ENCODE measurements at regions not wholly inside any gene's neighbourhood (a gene's known extent, or its start where the extent isn't known, plus 50 kb on each side); places are given as distances from the start of the nearest gene placed in this dataset.

GRCh38 chr1:238088560-238089290, 198.0 kb upstream of the ZP4 start:
- peaks cover 5 to 8% of the 10 kb centered on the region in 2 donors for H3K9me3 Mint-ChIP-seq
- no peak for DNase-seq
- H3K27me3 Mint-ChIP-seq (ENCODE audit: low read depth), result no peaks in the 10 kb centered on the region
- H3K36me3 Mint-ChIP-seq (ENCODE audit: insufficient read depth in 2 of 2), result no peaks in the 10 kb centered on the region
- no peak overlapping the region for H3K4me3 Mint-ChIP-seq
- ATAC-seq (replicated peaks in 1 of 2), result no peak
- H3K27ac Mint-ChIP-seq, result no peak overlapping the region
- H3K4me1 Mint-ChIP-seq (ENCODE audit: low read depth), result no peaks in the 10 kb centered on the region

GRCh38 chr1:238073991-238074390, 183.3 kb upstream of the ZP4 start:
- H3K9me3 Mint-ChIP-seq, result peaks cover 0 to 3% of the 10 kb centered on the region in 2 donors
- H3K36me3 Mint-ChIP-seq (ENCODE audit: insufficient read depth in 2 of 2), result no peaks in the 10 kb centered on the region
- no peak overlapping the region for H3K27ac Mint-ChIP-seq
- no peaks in the 10 kb centered on the region for H3K4me1 Mint-ChIP-seq (ENCODE audit: low read depth)
- no peak for DNase-seq
- H3K4me3 Mint-ChIP-seq, result no peak overlapping the region
- no peaks in the 10 kb centered on the region for H3K27me3 Mint-ChIP-seq (ENCODE audit: low read depth)
- ATAC-seq (replicated peaks in 1 of 2), result no peak

GRCh38 chr1:238071061-238071460, 180.3 kb upstream of the ZP4 start:
- no peak for ATAC-seq (replicated peaks in 1 of 2)
- no peaks in the 10 kb centered on the region for H3K36me3 Mint-ChIP-seq (ENCODE audit: insufficient read depth in 2 of 2)

GRCh38 chr1:238063454-238063853, 172.7 kb upstream of the ZP4 start:
- H3K9me3 Mint-ChIP-seq, result peaks cover 0 to 10% of the 10 kb centered on the region in 2 donors
- peaks cover 0 to 3% of the 10 kb centered on the region in 2 donors for H3K36me3 Mint-ChIP-seq (ENCODE audit: insufficient read depth in 2 of 2)
- no peaks in the 10 kb centered on the region for H3K4me1 Mint-ChIP-seq (ENCODE audit: low read depth)
- ATAC-seq (replicated peaks in 1 of 2), result no peak
- H3K4me3 Mint-ChIP-seq, result no peak overlapping the region
- no peak for DNase-seq
- no peaks in the 10 kb centered on the region for H3K27me3 Mint-ChIP-seq (ENCODE audit: low read depth)
- no peak overlapping the region for H3K27ac Mint-ChIP-seq

More at GRCh38 chr1:238071061-238071460, 180.3 kb upstream of the ZP4 start:
- Mint-ChIP-seq H3K27me3 (ENCODE audit: low read depth) (no peaks in the 10 kb centered on the region), H3K27ac (no peak overlapping the region), H3K4me1 (ENCODE audit: low read depth) (no peaks in the 10 kb centered on the region), H3K4me3 (no peak overlapping the region), H3K9me3 (peaks cover 0 to under 1% of the 10 kb centered on the region in 2 donors)
- DNase-seq, result no peak

- Mint-ChIP-seq H3K9me3 (peaks cover 3 to 12% of the 10 kb centered on the region in 2 donors), H3K27ac (no peak overlapping the region), H3K27me3 (ENCODE audit: low read depth) (no peaks in the 10 kb centered on the region), H3K36me3 (ENCODE audit: insufficient read depth in 2 of 2) (peaks cover 0 to 3% of the 10 kb centered on the region in 2 donors), H3K4me1 (ENCODE audit: low read depth) (no peaks in the 10 kb centered on the region), H3K4me3 (no peak overlapping the region)
- ATAC-seq (replicated peaks in 1 of 2) (no peak), DNase-seq (no peak)
Measured at GRCh38 chr1:238061967-238062613, 171.4 kb upstream of the ZP4 start.

GRCh38 chr1:238060061-238060460, 169.3 kb upstream of the ZP4 start:
- Mint-ChIP-seq H3K9me3 (peaks cover 7 to 16% of the 10 kb centered on the region in 2 donors), H3K27me3 (ENCODE audit: low read depth) (no peaks in the 10 kb centered on the region), H3K4me3 (no peak overlapping the region), H3K36me3 (ENCODE audit: insufficient read depth in 2 of 2) (peaks cover 0 to 3% of the 10 kb centered on the region in 2 donors), H3K4me1 (ENCODE audit: low read depth) (no peaks in the 10 kb centered on the region), H3K27ac (no peak overlapping the region)
- no peak for ATAC-seq (replicated peaks in 1 of 2)
- no peak for DNase-seq

- no peak overlapping the region for H3K4me3 Mint-ChIP-seq
Measured at GRCh38 chr1:238052496-238053266, 162.0 kb upstream of the ZP4 start.

GRCh38 chr1:238029126-238029525, 138.4 kb upstream of the ZP4 start:
- Mint-ChIP-seq H3K4me3 (no peak overlapping the region), H3K4me1 (ENCODE audit: low read depth) (no peaks in the 10 kb centered on the region), H3K36me3 (ENCODE audit: insufficient read depth in 2 of 2) (peaks cover 0 to 4% of the 10 kb centered on the region in 2 donors), H3K27ac (no peak overlapping the region), H3K9me3 (peaks cover 13 to 24% of the 10 kb centered on the region in 2 donors), H3K27me3 (ENCODE audit: low read depth) (no peaks in the 10 kb centered on the region)
- no peak for DNase-seq
- no peak for ATAC-seq (replicated peaks in 1 of 2)

More at GRCh38 chr1:238052496-238053266, 162.0 kb upstream of the ZP4 start:
- no peaks in the 10 kb centered on the region for H3K4me1 Mint-ChIP-seq (ENCODE audit: low read depth)
- H3K9me3 Mint-ChIP-seq, result peaks cover 6 to 11% of the 10 kb centered on the region in 2 donors
- H3K27me3 Mint-ChIP-seq (ENCODE audit: low read depth), result no peaks in the 10 kb centered on the region
- H3K36me3 Mint-ChIP-seq (ENCODE audit: insufficient read depth in 2 of 2), result no peaks in the 10 kb centered on the region
- no peak overlapping the region for H3K27ac Mint-ChIP-seq
- ATAC-seq (replicated peaks in 1 of 2), result no peak
- no peak for DNase-seq

GRCh38 chr1:238027366-238027765, 136.6 kb upstream of the ZP4 start:
- Mint-ChIP-seq H3K9me3 (peaks cover 10 to 16% of the 10 kb centered on the region in 2 donors), H3K4me3 (no peak overlapping the region), H3K36me3 (ENCODE audit: insufficient read depth in 2 of 2) (peaks cover 0 to 4% of the 10 kb centered on the region in 2 donors), H3K27ac (no peak overlapping the region), H3K4me1 (ENCODE audit: low read depth) (no peaks in the 10 kb centered on the region), H3K27me3 (ENCODE audit: low read depth) (no peaks in the 10 kb centered on the region)
- ATAC-seq (replicated peaks in 1 of 2), result no peak
- DNase-seq, result no peak

GRCh38 chr1:238023137-238023536, 132.4 kb upstream of the ZP4 start:
- Mint-ChIP-seq H3K27me3 (ENCODE audit: low read depth) (no peaks in the 10 kb centered on the region), H3K4me1 (ENCODE audit: low read depth) (no peaks in the 10 kb centered on the region), H3K36me3 (ENCODE audit: insufficient read depth in 2 of 2) (peaks cover 0 to 1% of the 10 kb centered on the region in 2 donors), H3K27ac (no peak overlapping the region), H3K4me3 (no peak overlapping the region), H3K9me3 (peaks cover 6 to 10% of the 10 kb centered on the region in 2 donors)
- ATAC-seq (replicated peaks in 1 of 2) (no peak), DNase-seq (no peak)

- Mint-ChIP-seq H3K9me3 (peaks cover 11 to 20% of the 10 kb centered on the region in 2 donors), H3K36me3 (ENCODE audit: insufficient read depth in 2 of 2) (no peaks in the 10 kb centered on the region), H3K27me3 (ENCODE audit: low read depth) (no peaks in the 10 kb centered on the region), H3K27ac (no peak overlapping the region), H3K4me3 (no peak overlapping the region), H3K4me1 (ENCODE audit: low read depth) (no peaks in the 10 kb centered on the region)
- no peak for ATAC-seq (replicated peaks in 1 of 2)
- no peak for DNase-seq
Measured at GRCh38 chr1:238018214-238018613, 127.5 kb upstream of the ZP4 start.

GRCh38 chr1:238006779-238007178, 116.1 kb upstream of the ZP4 start:
- H3K9me3 Mint-ChIP-seq, result peaks cover 2 to 5% of the 10 kb centered on the region in 2 donors
- no peaks in the 10 kb centered on the region for H3K27me3 Mint-ChIP-seq (ENCODE audit: low read depth)

GRCh38 chr1:238005116-238005515, 114.4 kb upstream of the ZP4 start:
- Mint-ChIP-seq H3K27me3 (ENCODE audit: low read depth) (no peaks in the 10 kb centered on the region), H3K27ac (no peak overlapping the region), H3K4me1 (ENCODE audit: low read depth) (no peaks in the 10 kb centered on the region), H3K36me3 (ENCODE audit: insufficient read depth in 2 of 2) (peaks cover 0 to 1% of the 10 kb centered on the region in 2 donors), H3K9me3 (peaks cover 2 to 5% of the 10 kb centered on the region in 2 donors), H3K4me3 (no peak overlapping the region)
- DNase-seq, result no peak
- no peak for ATAC-seq (replicated peaks in 1 of 2)

More at GRCh38 chr1:238006779-238007178, 116.1 kb upstream of the ZP4 start:
- no peak for ATAC-seq (replicated peaks in 1 of 2)
- Mint-ChIP-seq H3K4me1 (ENCODE audit: low read depth) (no peaks in the 10 kb centered on the region), H3K27ac (no peak overlapping the region), H3K36me3 (ENCODE audit: insufficient read depth in 2 of 2) (peaks cover 0 to 1% of the 10 kb centered on the region in 2 donors), H3K4me3 (no peak overlapping the region)
- DNase-seq, result no peak

Data from activated T-cell treated with anti-CD3 and anti-CD28 coated beads, Interleukin-2, amount 50 U/mL, for 72 hours (primary cell).